WI38 (cell line): ENCODE measurements at regions not wholly inside any gene's neighbourhood (a gene's known extent, or its start where the extent isn't known, plus 50 kb on each side); places are given as distances from the start of the nearest gene placed in this dataset.

Experiments
- H3K4me3 ChIP-seq: 2 replicates; pipeline ENCODE4 v1.5.1; 2011; ENCODE audit warnings: low read depth, mild to moderate bottlenecking, control low read depth, low read length
- CTCF ChIP-seq: IDR thresholded peaks from 2 replicates; pipeline ENCODE4 v1.5.1; 2012; ENCODE audit warnings: low read depth, mild to moderate bottlenecking, control low read depth, low read length

- TF ChIP-seq CTCF, result no peak
- no peak overlapping the region for H3K4me3 ChIP-seq
Observed at GRCh38 chr4:30256116-30256832, 463.9 kb upstream of the PCDH7 start.

- TF ChIP-seq CTCF, result no peak
- no peak overlapping the region for H3K4me3 ChIP-seq
Observed at GRCh38 chr4:30258949-30259348, 461.2 kb upstream of the PCDH7 start.

GRCh38 chr4:30262379-30262778 lies 457.8 kb upstream of the PCDH7 start:
- H3K4me3 ChIP-seq, result no peak overlapping the region
- no peak for TF ChIP-seq CTCF

- no peak for TF ChIP-seq CTCF
- H3K4me3 ChIP-seq, result no peak overlapping the region
Observed at GRCh38 chr4:30264465-30264864, 455.7 kb upstream of the PCDH7 start.

GRCh38 chr4:30265716-30266115 lies 454.5 kb upstream of the PCDH7 start:
- H3K4me3 ChIP-seq, result no peak overlapping the region
- no peak for TF ChIP-seq CTCF

GRCh38 chr4:30268370-30268769 lies 451.8 kb upstream of the PCDH7 start:
- no peak overlapping the region for H3K4me3 ChIP-seq
- TF ChIP-seq CTCF, result no peak

- TF ChIP-seq CTCF, result no peak
- no peak overlapping the region for H3K4me3 ChIP-seq
Observed at GRCh38 chr4:30269850-30270249, 450.3 kb upstream of the PCDH7 start.
